ENCODE measurements at regions not wholly inside any gene's neighbourhood (a gene's known extent, or its start where the extent isn't known, plus 50 kb on each side); places are given as distances from the start of the nearest gene placed in this dataset.
"Not testable (repeated sequence)": the region's sequence is repeated elsewhere in the genome, so short reads cannot be mapped to it uniquely, and the experiment has no call there.

- DNase-seq = no peak
- H3K36me3 ChIP-seq = no peaks in the 10 kb centered on the region
- no peaks in the 10 kb centered on the region for H3K9me3 ChIP-seq
- H3K27me3 ChIP-seq = no peaks in the 10 kb centered on the region
- no peak overlapping the region for H3K4me3 ChIP-seq
Measured at GRCh38 chr4:177494791-177495190, 52.6 kb upstream of the AGA start.

DNA sequence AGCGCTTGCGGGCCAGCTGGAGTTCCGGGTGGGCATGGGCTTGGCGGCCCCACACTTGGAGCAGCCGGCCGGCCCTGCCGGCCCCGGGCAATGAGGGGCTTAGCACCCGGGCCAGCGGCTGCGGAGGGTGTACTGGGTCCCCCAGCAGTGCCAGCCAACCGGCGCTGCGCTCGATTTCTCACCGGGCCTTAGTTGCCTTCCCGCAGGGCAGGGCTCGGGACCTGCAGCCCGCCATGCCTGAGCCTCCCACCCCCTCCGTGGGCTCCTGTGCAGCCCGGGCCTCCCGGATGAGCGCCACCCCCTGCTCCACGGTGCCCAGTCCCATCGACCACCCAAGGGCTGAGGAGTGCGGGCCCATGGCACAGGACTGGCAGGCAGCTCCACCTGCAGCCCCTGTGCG lies 53.4 kb upstream of the AGA start:
- not testable (repeated sequence) for H3K27me3 ChIP-seq, DNase-seq, H3K9me3 ChIP-seq, H3K4me3 ChIP-seq, H3K36me3 ChIP-seq

DNA sequence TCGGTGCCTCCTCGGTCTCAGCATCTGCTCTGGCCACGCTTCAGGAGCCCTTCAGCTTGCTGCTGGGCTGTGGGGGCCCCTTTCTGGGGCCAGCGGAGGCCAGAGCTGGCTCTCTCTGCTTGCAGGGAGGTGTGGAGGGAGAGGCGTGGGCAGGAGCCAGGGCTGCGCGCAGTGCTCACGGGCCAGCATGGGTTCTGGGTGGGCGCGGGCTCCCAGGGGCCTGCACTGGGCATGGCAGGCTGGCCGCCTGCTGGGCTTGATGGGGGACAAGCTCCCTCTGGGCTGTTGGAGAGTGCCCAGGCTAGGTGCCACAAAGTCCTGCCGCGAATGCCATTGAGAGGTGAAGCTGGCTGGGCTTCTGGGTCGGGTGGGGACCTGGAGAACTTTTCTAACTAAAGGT lies 57.3 kb upstream of the AGA start:
- Histone ChIP-seq H3K9me3 (no peaks in the 10 kb centered on the region), H3K4me3 (no peak overlapping the region), H3K36me3 (no peaks in the 10 kb centered on the region), H3K27me3 (no peaks in the 10 kb centered on the region)
- no peak for DNase-seq

DNA sequence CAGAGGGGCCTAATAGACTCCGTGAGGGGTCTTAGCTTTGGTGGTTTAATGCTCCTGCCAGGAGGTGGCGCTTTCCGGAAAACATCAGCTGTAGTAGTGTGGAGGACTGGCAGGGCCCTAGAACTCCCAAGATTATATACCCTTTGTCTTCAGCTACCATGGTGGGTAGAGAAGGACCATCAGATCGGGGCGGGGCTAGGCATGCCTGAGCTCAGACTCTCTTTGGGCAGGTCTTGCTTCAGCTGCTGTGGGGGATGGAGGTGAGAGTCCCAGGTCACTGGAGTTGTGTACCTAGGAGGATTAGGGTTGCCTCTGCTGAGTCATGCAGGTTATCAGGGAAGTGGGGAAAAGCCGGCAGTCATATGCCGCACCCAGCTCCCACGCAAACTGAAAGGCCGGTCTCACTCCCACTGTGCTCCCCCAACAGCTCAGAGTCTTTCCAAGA lies 63.0 kb upstream of the AGA start:
- Histone ChIP-seq H3K27me3 (no peaks in the 10 kb centered on the region), H3K4me3 (no peak overlapping the region), H3K36me3 (no peaks in the 10 kb centered on the region), H3K9me3 (no peaks in the 10 kb centered on the region)
- DNase-seq = no peak

DNA sequence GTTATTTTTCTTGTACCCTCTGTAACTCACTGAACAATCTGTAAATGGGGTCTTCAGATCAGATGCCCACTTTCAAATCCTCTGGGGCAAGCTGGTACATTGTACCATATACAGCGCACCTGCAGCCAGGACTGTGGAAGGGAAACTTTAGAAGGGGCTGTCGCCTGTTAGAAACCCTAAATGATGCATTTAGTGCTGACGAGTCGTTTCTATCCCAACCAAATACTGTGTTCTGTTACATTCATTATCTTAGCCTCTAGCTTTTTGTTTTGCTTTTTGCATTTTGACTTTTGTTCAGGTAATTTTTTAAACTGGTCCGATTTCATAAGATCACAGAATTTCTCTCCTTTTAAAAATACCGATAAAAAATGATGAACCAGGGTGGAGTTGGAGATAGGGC lies 66.4 kb upstream of the AGA start:
- H3K27me3 ChIP-seq = no peaks in the 10 kb centered on the region

DNA sequence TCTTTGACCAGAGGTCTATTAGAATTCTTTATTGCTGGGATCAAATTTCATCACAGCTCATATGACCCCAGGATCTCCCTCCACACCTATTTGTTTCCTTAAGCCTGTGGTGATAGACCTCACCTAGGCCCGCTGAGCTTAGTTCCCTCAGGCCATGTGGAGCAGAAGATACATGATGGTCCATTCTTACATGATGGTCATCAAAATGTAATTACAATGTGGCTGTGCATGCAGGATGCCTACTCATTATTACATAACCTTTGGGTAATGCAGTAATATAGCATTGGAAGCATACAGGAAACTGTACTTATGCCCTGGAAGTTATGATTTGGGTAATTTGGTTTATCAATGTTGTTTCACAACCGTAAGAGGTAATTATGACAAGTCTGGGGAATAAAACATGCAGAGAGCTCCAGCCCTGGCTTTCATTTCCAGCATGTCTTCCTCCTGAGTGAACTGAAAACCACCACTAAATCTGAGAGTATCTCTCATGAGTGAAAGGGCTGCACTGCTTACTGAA lies 67.0 kb upstream of the AGA start:
- Histone ChIP-seq H3K4me3 (no peak overlapping the region), H3K27me3 (no peaks in the 10 kb centered on the region), H3K9me3 (no peaks in the 10 kb centered on the region), H3K36me3 (no peaks in the 10 kb centered on the region)
- no peak for DNase-seq

More for the DNA sequence above, 66.4 kb upstream of the AGA start:
- Histone ChIP-seq H3K9me3 (no peaks in the 10 kb centered on the region), H3K4me3 (no peak overlapping the region), H3K36me3 (no peaks in the 10 kb centered on the region)
- no peak for DNase-seq

DNA sequence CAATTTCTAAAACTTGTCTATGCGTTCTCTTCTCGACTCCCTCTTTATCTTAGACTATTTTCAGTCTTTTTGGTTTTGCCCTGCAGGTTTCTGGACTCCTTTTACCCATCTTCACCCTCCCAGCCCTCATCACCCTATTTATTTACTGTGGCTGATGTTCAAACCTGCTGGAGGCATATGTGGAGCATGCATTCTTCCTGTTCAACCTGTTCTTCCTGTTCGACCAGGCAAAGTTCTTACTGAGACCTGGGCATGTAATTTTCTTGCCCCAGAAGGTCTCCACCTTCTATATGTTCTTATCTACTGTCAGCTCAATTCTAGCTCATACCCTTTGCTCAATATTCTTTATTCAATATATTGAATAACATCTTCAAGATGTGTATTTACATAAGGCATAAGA lies 69.4 kb upstream of the AGA start:
- H3K36me3 ChIP-seq = no peaks in the 10 kb centered on the region
- no peak overlapping the region for H3K4me3 ChIP-seq
- H3K9me3 ChIP-seq = no peaks in the 10 kb centered on the region
- no peaks in the 10 kb centered on the region for H3K27me3 ChIP-seq
- no peak for DNase-seq

DNA sequence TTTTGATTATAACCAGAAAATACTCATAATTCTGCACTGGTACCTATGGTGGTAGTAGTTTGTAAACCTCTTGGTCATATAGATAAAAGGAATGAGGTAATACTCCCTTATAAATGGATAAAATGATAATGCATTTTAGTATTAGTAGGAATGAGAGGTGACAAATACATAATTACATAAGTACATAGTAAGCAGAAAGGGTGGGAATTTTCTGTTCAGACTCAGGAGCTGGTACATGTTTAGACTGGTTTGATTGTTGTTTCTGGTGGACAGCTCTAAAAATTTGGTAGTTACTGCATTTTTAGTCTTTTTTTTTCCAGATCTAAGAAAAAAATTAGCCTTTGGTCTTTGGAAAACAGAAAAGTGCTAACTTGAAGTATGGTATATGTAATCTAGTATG lies 70.4 kb upstream of the AGA start:
- no peak for DNase-seq
- H3K36me3 ChIP-seq = no peaks in the 10 kb centered on the region
- H3K4me3 ChIP-seq = no peak overlapping the region
- no peaks in the 10 kb centered on the region for H3K27me3 ChIP-seq
- H3K9me3 ChIP-seq = no peaks in the 10 kb centered on the region

DNA sequence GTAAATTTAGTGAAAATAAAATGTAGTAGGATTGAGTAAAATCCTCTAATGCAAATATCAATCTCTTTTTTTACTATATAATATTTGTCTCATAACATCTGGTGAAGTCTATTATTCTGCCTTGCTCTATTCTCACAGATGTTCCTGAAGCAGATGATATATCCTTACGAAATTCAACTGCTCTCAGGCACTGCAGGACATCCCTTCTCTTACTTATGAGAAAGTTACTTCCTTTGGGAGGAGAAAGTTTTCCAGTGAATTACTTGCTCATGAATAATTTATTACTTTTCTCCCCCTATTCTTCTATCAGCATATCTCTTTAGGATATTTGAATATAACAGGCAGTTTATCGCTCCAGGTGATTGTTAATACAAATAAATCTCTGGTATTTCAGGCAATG lies 75.6 kb upstream of the AGA start:
- Histone ChIP-seq H3K27me3 (no peaks in the 10 kb centered on the region), H3K9me3 (no peaks in the 10 kb centered on the region), H3K36me3 (no peaks in the 10 kb centered on the region), H3K4me3 (no peak overlapping the region)
- DNase-seq = no peak

DNA sequence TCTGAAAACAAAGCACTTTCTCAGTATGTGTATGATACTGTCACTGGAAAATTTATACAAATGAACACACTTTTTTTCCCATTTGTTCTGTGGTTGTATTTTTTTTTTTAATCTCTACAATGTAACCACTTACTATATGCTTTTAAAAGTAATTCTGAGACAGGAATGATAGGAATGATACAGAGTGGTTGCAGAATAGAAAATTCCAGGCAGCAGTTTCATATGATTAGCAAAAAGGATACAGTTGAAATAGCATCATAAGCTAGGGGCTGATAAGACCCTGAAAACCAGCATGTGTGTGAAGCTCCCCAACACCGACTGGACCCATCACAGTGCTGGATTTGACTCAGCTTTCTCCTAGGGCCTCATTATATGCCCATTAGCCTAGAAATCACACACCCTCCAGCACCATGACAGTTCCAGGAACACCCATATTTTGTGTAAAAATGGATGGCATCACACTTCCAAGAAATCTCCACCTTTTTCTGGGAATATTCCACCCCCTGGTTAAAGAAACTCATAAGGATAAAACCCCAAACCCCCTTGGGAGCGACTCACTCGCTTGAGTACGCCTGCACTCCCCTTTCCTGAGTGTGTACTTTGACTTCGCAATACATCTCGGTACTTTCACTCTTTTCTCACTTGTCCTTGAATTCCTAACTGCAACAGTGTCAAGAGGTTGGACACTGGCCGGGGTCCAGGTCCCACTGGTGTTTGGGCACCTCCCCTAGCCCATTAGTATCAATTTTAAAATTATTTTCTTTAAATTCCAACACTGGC lies 77.4 kb upstream of the AGA start:
- Histone ChIP-seq H3K4me3 (no peak overlapping the region), H3K27me3 (no peaks in the 10 kb centered on the region), H3K36me3 (no peaks in the 10 kb centered on the region), H3K9me3 (no peaks in the 10 kb centered on the region)
- DNase-seq = no peak

DNA sequence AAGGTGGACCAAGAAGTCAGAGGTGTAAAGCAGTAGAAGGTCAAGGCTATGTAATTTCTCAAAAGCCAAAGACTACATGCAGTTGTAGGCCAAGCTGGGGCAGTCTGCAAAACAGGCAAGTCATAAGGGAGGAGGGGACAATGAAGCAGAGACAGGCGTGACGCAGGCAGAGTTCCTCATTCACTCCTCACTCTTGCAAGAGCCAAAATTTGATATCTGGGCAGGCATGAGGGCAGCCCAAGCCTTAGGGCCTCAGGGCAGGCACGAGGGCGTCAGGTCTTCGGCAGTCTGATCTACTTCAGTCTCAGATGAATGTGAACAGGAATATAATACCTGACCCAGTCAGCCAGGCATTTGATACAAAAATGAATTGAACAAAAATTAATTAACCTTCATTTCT lies 86.4 kb upstream of the AGA start:
- Histone ChIP-seq H3K36me3 (no peaks in the 10 kb centered on the region), H3K27me3 (no peaks in the 10 kb centered on the region), H3K9me3 (no peaks in the 10 kb centered on the region), H3K4me3 (no peak overlapping the region)
- no peak for DNase-seq

GRCh38 chr4:177530561-177530960 lies 88.3 kb upstream of the AGA start:
- no peak overlapping the region for H3K4me3 ChIP-seq
- no peak for DNase-seq

DNA sequence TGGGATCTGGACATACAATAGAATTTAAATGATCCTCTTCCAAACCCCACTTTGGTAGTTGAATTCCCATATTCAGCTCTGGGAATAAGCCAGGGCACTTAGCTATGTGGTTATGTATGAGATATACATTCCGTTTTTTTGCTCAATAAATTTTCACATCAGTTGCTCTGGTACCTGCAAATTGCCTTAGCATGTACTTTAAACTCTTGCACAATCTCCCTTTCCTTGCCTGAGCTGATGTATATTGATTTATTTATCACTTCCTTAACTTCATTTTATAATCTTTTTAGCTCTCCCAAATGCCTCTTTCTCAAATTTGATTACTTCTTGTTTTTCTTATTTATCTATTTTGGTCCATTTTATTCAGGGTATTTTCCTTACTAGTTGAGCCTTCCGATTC lies 90.1 kb upstream of the AGA start:
- Histone ChIP-seq H3K36me3 (no peaks in the 10 kb centered on the region), H3K4me3 (no peak overlapping the region), H3K9me3 (no peaks in the 10 kb centered on the region), H3K27me3 (no peaks in the 10 kb centered on the region)
- DNase-seq = no peak

More at GRCh38 chr4:177530561-177530960, 88.3 kb upstream of the AGA start:
- Histone ChIP-seq H3K9me3 (no peaks in the 10 kb centered on the region), H3K27me3 (no peaks in the 10 kb centered on the region), H3K36me3 (no peaks in the 10 kb centered on the region)

GRCh38 chr4:177534841-177535240 lies 92.6 kb upstream of the AGA start:
- not testable (repeated sequence) for H3K4me3 ChIP-seq, DNase-seq, H3K36me3 ChIP-seq, H3K9me3 ChIP-seq, H3K27me3 ChIP-seq

- no peaks in the 10 kb centered on the region for H3K36me3 ChIP-seq
- no peaks in the 10 kb centered on the region for H3K27me3 ChIP-seq
- H3K4me3 ChIP-seq = no peak overlapping the region
- DNase-seq = no peak
- no peaks in the 10 kb centered on the region for H3K9me3 ChIP-seq
Measured at GRCh38 chr4:177546745-177547144, 104.5 kb upstream of the AGA start.

GRCh38 chr4:177547985-177548384 lies 105.7 kb upstream of the AGA start:
- no peaks in the 10 kb centered on the region for H3K27me3 ChIP-seq
- DNase-seq = no peak
- H3K9me3 ChIP-seq = no peaks in the 10 kb centered on the region
- no peaks in the 10 kb centered on the region for H3K36me3 ChIP-seq
- H3K4me3 ChIP-seq = no peak overlapping the region

DNA sequence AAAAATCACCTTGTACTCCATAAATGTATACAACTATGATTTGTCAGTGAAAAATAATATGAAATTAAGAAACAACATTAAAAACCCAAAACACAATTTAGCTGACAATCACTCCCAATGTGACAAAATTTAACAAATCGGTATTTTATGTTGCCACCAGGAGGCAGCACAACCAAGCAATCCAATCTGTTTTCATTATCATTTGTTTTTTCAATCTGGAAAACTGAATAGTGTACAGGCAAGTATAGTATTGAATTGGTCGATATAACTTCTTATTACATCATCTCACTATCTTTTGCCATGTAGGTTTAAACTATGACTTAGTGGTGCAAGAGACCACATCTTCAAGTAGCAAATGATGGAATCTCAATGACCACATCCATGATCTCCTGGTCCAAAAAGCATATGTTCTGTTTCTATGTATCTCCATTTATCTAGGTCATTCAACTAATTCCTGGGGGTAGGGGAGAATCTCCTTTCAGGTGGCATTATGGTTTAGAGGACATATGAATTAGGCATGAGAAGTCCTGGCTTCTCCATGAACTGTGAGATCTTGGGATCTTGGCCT lies 112.9 kb upstream of the AGA start:
- Histone ChIP-seq H3K36me3 (no peaks in the 10 kb centered on the region), H3K4me3 (no peak overlapping the region), H3K27me3 (no peaks in the 10 kb centered on the region), H3K9me3 (no peaks in the 10 kb centered on the region)
- DNase-seq = no peak

- DNase-seq = no peak
- no peak overlapping the region for H3K4me3 ChIP-seq
- H3K36me3 ChIP-seq = no peaks in the 10 kb centered on the region
- no peaks in the 10 kb centered on the region for H3K9me3 ChIP-seq
- no peaks in the 10 kb centered on the region for H3K27me3 ChIP-seq
Measured at GRCh38 chr4:177557416-177557815, 115.2 kb upstream of the AGA start.

Data from MG63 (cell line).